Keratinocyte (primary cell): ENCODE measurements at regions not wholly inside any gene's neighbourhood (a gene's known extent, or its start where the extent isn't known, plus 50 kb on each side); places are given as distances from the start of the nearest gene placed in this dataset.

Experiments
- DNase-seq: peaks from one replicate; pipeline ENCODE4 v3.0.0-alpha.2; 2011; ENCODE audit warnings: low read depth, missing footprints, low spot score
- FAIRE-seq: peaks from 2 replicates; lab custom pipeline; 2011; peaks lifted over from hg19 to GRCh38; lab: Jason Lieb, UNC
- H2AFZ ChIP-seq: 2 replicates; pipeline ENCODE4 v1.6.0; 2012; ENCODE audit warnings: low read length, control low read depth, inconsistent platforms; ENCODE audit not compliant: control insufficient read depth
- H3K27ac ChIP-seq: 2 replicates; pipeline ENCODE4 v1.5.1; 2011; ENCODE audit warnings: low read length; ENCODE audit not compliant: control insufficient read depth, insufficient read depth
- H3K27me3 ChIP-seq: 3 replicates; pipeline ENCODE4 v1.6.0; 2011; ENCODE audit warnings: low read length; ENCODE audit not compliant: control insufficient read depth, insufficient read depth; ENCODE audit errors: extremely low read depth
- H3K36me3 ChIP-seq, 2 experiments: 2 replicates in 1 of 2; 3 replicates in 1 of 2; pipeline ENCODE4 v1.5.1; 2011; ENCODE audit warnings: low read length in 2 of 2, mild to moderate bottlenecking in 1 of 2; ENCODE audit not compliant: control insufficient read depth in 2 of 2, insufficient read depth in 2 of 2; ENCODE audit errors: extremely low read depth in 1 of 2
- H3K4me1 ChIP-seq: 3 replicates; pipeline ENCODE4 v1.5.1; 2011; ENCODE audit warnings: low read length; ENCODE audit not compliant: control insufficient read depth, insufficient read depth; ENCODE audit errors: extremely low read depth
- H3K4me2 ChIP-seq: 3 replicates; pipeline ENCODE4 v1.6.0; 2011; ENCODE audit warnings: low read depth, low read length; ENCODE audit not compliant: control insufficient read depth, insufficient read depth; ENCODE audit errors: extremely low read depth
- H3K4me3 ChIP-seq, 3 experiments: fragments of 200-600 bp in 1 of 3; sonication (generic) in 1 of 3; 2 replicates in 2 of 3; 3 replicates in 1 of 3; pipeline ENCODE4 v1.5.1; 2011 to 2016; ENCODE audit warnings: low read length in 3 of 3, mild to moderate bottlenecking in 3 of 3, control low read depth in 2 of 3, inconsistent platforms in 1 of 3, low read depth in 1 of 3, mixed read lengths in 1 of 3, mixed run types in 1 of 3, moderate library complexity in 1 of 3; ENCODE audit not compliant: control insufficient read depth in 2 of 3, insufficient read depth in 2 of 3; ENCODE audit errors: extremely low read depth in 1 of 3
- H3K79me2 ChIP-seq: 2 replicates; pipeline ENCODE4 v1.6.0; 2012; ENCODE audit warnings: low read length; ENCODE audit not compliant: control insufficient read depth, insufficient read depth
- H3K9ac ChIP-seq: 3 replicates; pipeline ENCODE4 v1.6.0; 2011; ENCODE audit warnings: low read length; ENCODE audit not compliant: control insufficient read depth, insufficient read depth; ENCODE audit errors: extremely low read depth
- H3K9me1 ChIP-seq: 3 replicates; pipeline ENCODE4 v1.6.0; 2011; ENCODE audit warnings: low read length; ENCODE audit not compliant: control insufficient read depth, insufficient read depth; ENCODE audit errors: extremely low read depth
- H3K9me3 ChIP-seq: 2 replicates; pipeline ENCODE4 v1.5.1; 2012; ENCODE audit warnings: low read depth, low read length; ENCODE audit not compliant: control insufficient read depth
- H4K20me1 ChIP-seq: 3 replicates; pipeline ENCODE4 v1.6.0; 2011; ENCODE audit warnings: low read length; ENCODE audit not compliant: control insufficient read depth, insufficient read depth; ENCODE audit errors: extremely low read depth
- EZH2 ChIP-seq: IDR thresholded peaks from one replicate; pipeline ENCODE4 v1.6.1; 2012; ENCODE audit warnings: inconsistent platforms, mild to moderate bottlenecking, low read length, moderate library complexity
- dilution Hi-C: fragments of 300-500 bp; cut with MboI; formaldehyde crosslinking; loops from one replicate; pipeline ENCODE4 v1.7.0; 2020; ENCODE audit warnings: low sequenced_read_pairs; ENCODE audit not compliant: extremely low pct_ligation_motif_present
- TF ChIP-seq, protein P1 (sequence below), 3 experiments: IDR thresholded peaks in 1 of 3; conservative IDR thresholded peaks in 1 of 3; optimal IDR thresholded peaks in 1 of 3; 2 replicates in 2 of 3; 3 replicates in 1 of 3; pipeline versions ENCODE3 to v1.5.1; 2011; ENCODE audit warnings: low read length in 3 of 3, mild to moderate bottlenecking in 3 of 3, moderate library complexity in 2 of 3, control low read depth in 1 of 3, inconsistent platforms in 1 of 3; ENCODE audit not compliant: insufficient read depth in 2 of 3; ENCODE audit errors: extremely low read depth in 1 of 3

DNA sequence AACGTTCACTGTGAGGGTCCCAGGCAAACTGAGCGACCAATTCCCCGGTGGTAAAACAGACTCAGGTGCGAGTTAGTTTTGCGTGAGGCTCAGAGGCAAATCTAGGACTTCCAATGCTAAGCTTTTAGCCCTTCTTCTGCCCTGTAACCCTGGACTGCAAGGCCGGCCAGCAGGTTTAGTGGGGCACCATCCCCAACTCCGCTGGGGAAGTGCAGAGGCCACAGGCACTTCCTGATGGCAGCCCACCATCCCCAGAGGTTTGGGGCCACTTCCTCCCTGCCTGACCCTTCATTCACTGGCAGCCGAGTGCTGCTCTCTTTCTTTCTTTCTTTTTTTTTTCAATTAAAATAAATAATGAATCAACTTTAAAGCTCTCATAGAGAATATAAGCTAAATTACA lies 124.6 kb upstream of the B3GAT1 start:
- dilution Hi-C loops: no loop called here
- H3K4me3 ChIP-seq: no peak overlapping the region
- H3K27me3 ChIP-seq: no peaks in the 10 kb centered on the region
- H3K9ac ChIP-seq: no peak overlapping the region
- no peaks in the 10 kb centered on the region for H3K4me1 ChIP-seq
- TF ChIP-seq, protein P1, sequence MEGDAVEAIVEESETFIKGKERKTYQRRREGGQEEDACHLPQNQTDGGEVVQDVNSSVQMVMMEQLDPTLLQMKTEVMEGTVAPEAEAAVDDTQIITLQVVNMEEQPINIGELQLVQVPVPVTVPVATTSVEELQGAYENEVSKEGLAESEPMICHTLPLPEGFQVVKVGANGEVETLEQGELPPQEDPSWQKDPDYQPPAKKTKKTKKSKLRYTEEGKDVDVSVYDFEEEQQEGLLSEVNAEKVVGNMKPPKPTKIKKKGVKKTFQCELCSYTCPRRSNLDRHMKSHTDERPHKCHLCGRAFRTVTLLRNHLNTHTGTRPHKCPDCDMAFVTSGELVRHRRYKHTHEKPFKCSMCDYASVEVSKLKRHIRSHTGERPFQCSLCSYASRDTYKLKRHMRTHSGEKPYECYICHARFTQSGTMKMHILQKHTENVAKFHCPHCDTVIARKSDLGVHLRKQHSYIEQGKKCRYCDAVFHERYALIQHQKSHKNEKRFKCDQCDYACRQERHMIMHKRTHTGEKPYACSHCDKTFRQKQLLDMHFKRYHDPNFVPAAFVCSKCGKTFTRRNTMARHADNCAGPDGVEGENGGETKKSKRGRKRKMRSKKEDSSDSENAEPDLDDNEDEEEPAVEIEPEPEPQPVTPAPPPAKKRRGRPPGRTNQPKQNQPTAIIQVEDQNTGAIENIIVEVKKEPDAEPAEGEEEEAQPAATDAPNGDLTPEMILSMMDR (optimal IDR thresholded peaks at IDR 0.05 in 1 of 3, IDR thresholded peaks at IDR 0.05 in 1 of 3, conservative IDR thresholded peaks at IDR 0.05 in 1 of 3; ENCODE audit: extremely low read depth in 1 of 3, insufficient read depth in 2 of 3, low read length in 3 of 3): no peak
- no peak for TF ChIP-seq EZH2
- H3K9me3 ChIP-seq: no peaks in the 10 kb centered on the region
- no peak for DNase-seq
- no peaks in the 10 kb centered on the region for H4K20me1 ChIP-seq
- no peak overlapping the region for H3K27ac ChIP-seq
- no peak for FAIRE-seq
- H3K9me1 ChIP-seq: no peaks in the 10 kb centered on the region
- no peak overlapping the region for H2AFZ ChIP-seq
- no peaks in the 10 kb centered on the region for H3K36me3 ChIP-seq
- no peak overlapping the region for H3K4me2 ChIP-seq
- H3K79me2 ChIP-seq: no peaks in the 10 kb centered on the region

DNA sequence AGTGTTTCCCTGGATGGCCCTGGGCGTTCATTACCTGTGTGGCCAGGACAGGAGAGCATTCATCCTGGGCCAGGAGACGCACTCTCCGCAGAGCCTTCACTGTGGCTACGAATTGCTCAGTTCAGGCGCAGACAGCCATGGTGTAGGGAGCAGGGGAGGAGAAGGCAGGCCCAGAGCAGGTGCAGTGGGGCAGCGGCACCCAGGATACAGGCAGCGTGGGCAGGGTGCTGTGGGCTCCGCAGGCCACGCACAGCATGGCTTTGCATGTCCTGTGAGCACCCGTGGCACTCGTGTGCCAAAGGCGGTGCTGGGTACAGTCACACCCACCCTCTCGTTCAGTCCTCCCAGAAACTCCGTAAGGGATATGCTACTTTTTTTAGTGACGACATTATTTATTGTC lies 124.2 kb upstream of the B3GAT1 start:
- no peaks in the 10 kb centered on the region for H4K20me1 ChIP-seq
- FAIRE-seq (no peak), DNase-seq (no peak)
- dilution Hi-C loops: no loop called here
- H3K27ac ChIP-seq: no peak overlapping the region
- no peaks in the 10 kb centered on the region for H3K27me3 ChIP-seq
- H3K4me2 ChIP-seq: no peak overlapping the region
- H3K9ac ChIP-seq: no peak overlapping the region
- no peaks in the 10 kb centered on the region for H3K4me1 ChIP-seq
- H3K79me2 ChIP-seq: no peaks in the 10 kb centered on the region
- H2AFZ ChIP-seq: no peak overlapping the region
- no peaks in the 10 kb centered on the region for H3K9me1 ChIP-seq
- no peak overlapping the region for H3K4me3 ChIP-seq
- H3K9me3 ChIP-seq: no peaks in the 10 kb centered on the region
- no peaks in the 10 kb centered on the region for H3K36me3 ChIP-seq
- TF ChIP-seq, protein P1 (optimal IDR thresholded peaks at IDR 0.05 in 1 of 3, IDR thresholded peaks at IDR 0.05 in 1 of 3, conservative IDR thresholded peaks at IDR 0.05 in 1 of 3; ENCODE audit: extremely low read depth in 1 of 3, insufficient read depth in 2 of 3, low read length in 3 of 3): no peak
- no peak for TF ChIP-seq EZH2
